ENCODE measurements at regions not wholly inside any gene's neighbourhood (a gene's known extent, or its start where the extent isn't known, plus 50 kb on each side); places are given as distances from the start of the nearest gene placed in this dataset.

GRCh38 chr1:221059506-221059905 is 180.3 kb downstream of the HLX start:
- TF ChIP-seq CTCF (IDR thresholded peaks at IDR 0.05) (no peak), POLR2A (IDR thresholded peaks at IDR 0.05) (no peak)

Data from thyroid gland (tissue), 4 donors.